ENCODE measurements at regions not wholly inside any gene's neighbourhood (a gene's known extent, or its start where the extent isn't known, plus 50 kb on each side); places are given as distances from the start of the nearest gene placed in this dataset.

GRCh38 chr11:26805001-26805400, 83.1 kb upstream of the SLC5A12 start:
- no peak overlapping the region for H4K8ac ChIP-seq (replicated peaks; ENCODE audit: insufficient read length, low read depth, low read length)
- H2BK120ac ChIP-seq (ENCODE audit: low read depth, low read length, poor library complexity, severe bottlenecking), result no peak overlapping the region
- no peaks in the 10 kb centered on the region for H3K23me2 ChIP-seq (ENCODE audit: insufficient read length, low read depth, low read length, poor library complexity, severe bottlenecking)
- no peak for TF ChIP-seq CTCF (conservative IDR thresholded peaks at IDR 0.05)
- no peaks in the 10 kb centered on the region for H3K79me2 ChIP-seq (ENCODE audit: insufficient read depth, low read length)
- Mint-ChIP-seq H3K36me3 (ENCODE audit: insufficient read depth in 1 of 3, low read depth in 3 of 3) (peaks cover 0 to 2% (median 0%) of the 10 kb centered on the region in 3 experiments; a peak in 2 of 7 replicates), H3K9me3 (no peaks in the 10 kb centered on the region; a peak in 2 of 5 replicates), H3K4me1 (peaks cover 4 to 6% of the 10 kb centered on the region in 2 experiments; a peak in 2 of 4 replicates), H3K27ac (no peak overlapping the region), H3K4me3 (no peak overlapping the region), H3K27me3 (ENCODE audit: low read depth) (no peaks in the 10 kb centered on the region)
- no peak overlapping the region for H2BK5ac ChIP-seq (ENCODE audit: insufficient read length, low read length)
- no peak overlapping the region for H3K4ac ChIP-seq (ENCODE audit: low read depth, low read length)
- DNase-seq, result no peak
- no peak overlapping the region for H3K14ac ChIP-seq (ENCODE audit: insufficient read depth, low read length)
- H3K9me3 ChIP-seq (ENCODE audit: control insufficient read depth, low read depth, low read length), result no peaks in the 10 kb centered on the region
- H2AFZ ChIP-seq (ENCODE audit: low read length), result no peak overlapping the region
- no peak overlapping the region for H2BK20ac ChIP-seq (ENCODE audit: low read depth, low read length, poor library complexity, severe bottlenecking)
- no peak overlapping the region for H3K23ac ChIP-seq (ENCODE audit: insufficient read length, low read depth, low read length)
- no peak overlapping the region for H3K18ac ChIP-seq (ENCODE audit: insufficient read length, low read depth, low read length)
- H4K20me1 ChIP-seq (ENCODE audit: control insufficient read depth, insufficient read depth, insufficient read length), result no peaks in the 10 kb centered on the region
- no peaks in the 10 kb centered on the region for H3K79me1 ChIP-seq (ENCODE audit: insufficient read depth, low read depth, low read length, poor library complexity, severe bottlenecking)
- H3K56ac ChIP-seq (ENCODE audit: insufficient read length, low read depth, low read length), result no peak overlapping the region
- no peaks in the 10 kb centered on the region for H3K4me1 ChIP-seq (ENCODE audit: insufficient read depth, low read length)
- no peak overlapping the region for H2BK12ac ChIP-seq (ENCODE audit: insufficient read length, low read depth, low read length)
- H4K5ac ChIP-seq (ENCODE audit: insufficient read length, low read depth, low read length), result no peak overlapping the region
- H3K27me3 ChIP-seq (ENCODE audit: insufficient read depth, low read length), result no peaks in the 10 kb centered on the region
- H3K27ac ChIP-seq (ENCODE audit: insufficient read length, low read depth, low read length), result no peak overlapping the region
- no peak overlapping the region for H4K91ac ChIP-seq (ENCODE audit: insufficient read length, low read depth, low read length)
- H3K9ac ChIP-seq (ENCODE audit: extremely low read depth, insufficient read length, low read length), result no peak overlapping the region
- H2BK15ac ChIP-seq (ENCODE audit: low read depth, low read length), result no peak overlapping the region
- H3K4me2 ChIP-seq (ENCODE audit: insufficient read depth, insufficient read length, low read length), result no peak overlapping the region
- H2AK5ac ChIP-seq (ENCODE audit: insufficient read length, low read length), result no peak overlapping the region
- H3T11ph ChIP-seq (ENCODE audit: low read length), result no peak overlapping the region
